EL (cell line): ENCODE measurements at regions not wholly inside any gene's neighbourhood (a gene's known extent, or its start where the extent isn't known, plus 50 kb on each side); places are given as distances from the start of the nearest gene placed in this dataset.
"Not testable (repeated sequence)": the region's sequence is repeated elsewhere in the genome, so short reads cannot be mapped to it uniquely, and the experiment has no call there.

Experiments used
- DNase-seq: peaks from one replicate; pipeline ENCODE4 v3.0.0-alpha.2; 2016

- DNase-seq: no peak
Observed at GRCh38 chr3:177464392-177465256, 267.3 kb upstream of the TBL1XR1 start.

DNA sequence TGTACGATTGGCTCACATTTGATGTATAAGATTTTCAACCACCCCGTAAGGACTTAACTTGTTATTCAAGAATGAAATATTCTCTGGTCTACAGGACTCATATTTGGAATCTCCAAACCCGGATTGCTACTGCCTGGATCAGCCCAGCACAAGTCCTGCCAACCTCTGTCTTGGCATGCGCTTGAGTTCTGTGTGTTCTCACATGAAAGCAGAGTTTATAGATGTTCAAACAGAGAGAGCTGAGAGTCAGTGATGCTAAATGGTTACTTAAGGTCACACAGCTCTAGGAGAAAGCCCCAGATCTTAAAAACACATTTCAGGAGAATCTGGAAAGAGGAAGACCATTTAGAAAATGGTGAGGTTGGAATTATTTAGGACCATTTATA is 268.0 kb upstream of the TBL1XR1 start:
- no peak for DNase-seq

DNA sequence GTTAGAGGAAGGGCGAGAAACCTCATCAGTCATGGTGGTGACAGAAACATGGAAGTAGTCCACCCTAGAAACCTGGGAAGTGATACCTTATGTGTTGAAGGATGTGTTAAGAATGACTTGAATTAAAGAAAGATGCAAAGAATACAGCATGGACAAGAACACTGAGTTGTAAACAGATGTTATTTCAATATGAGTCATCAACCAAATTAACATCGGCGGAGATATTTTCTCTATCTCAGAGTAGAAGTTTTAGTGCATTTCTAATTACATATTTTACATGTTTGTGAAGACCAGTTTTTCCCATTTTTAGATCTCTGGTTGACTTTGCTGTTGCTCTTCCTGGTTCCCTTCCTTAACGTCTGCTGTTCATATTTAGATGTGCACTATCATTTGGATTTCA is 268.8 kb upstream of the TBL1XR1 start:
- DNase-seq: no peak

DNA sequence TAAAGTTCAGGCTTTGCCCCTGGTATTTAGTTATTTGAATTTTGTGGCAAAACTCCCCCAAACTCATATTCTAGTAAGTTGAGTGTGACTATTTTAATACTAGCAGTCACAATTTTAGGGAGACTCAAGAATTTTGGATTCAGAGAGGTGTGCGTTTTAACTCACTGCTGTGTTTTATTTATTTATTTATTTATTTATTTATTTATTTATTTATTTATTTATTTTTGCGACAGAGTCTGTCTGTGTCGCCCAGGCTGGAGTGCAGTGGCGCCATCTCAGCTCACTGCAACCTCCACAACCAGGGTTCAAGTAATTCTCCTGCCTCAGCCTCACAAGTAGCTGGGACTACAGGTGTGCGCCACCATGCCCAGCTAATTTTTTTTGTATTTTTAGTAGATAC is 269.3 kb upstream of the TBL1XR1 start:
- not testable (repeated sequence) for DNase-seq

GRCh38 chr3:177467247-177467985 is 270.1 kb upstream of the TBL1XR1 start:
- DNase-seq: no peak

GRCh38 chr3:177468331-177468730 is 271.0 kb upstream of the TBL1XR1 start:
- DNase-seq: peak; percentile 97

- DNase-seq: peak; percentile 28
Observed at GRCh38 chr3:177468816-177469215, 271.5 kb upstream of the TBL1XR1 start.

GRCh38 chr3:177469216-177469615 is 271.9 kb upstream of the TBL1XR1 start:
- DNase-seq: no peak

- peak; percentile 84 for DNase-seq
Observed at GRCh38 chr3:177470197-177470941, 273.1 kb upstream of the TBL1XR1 start.

DNA sequence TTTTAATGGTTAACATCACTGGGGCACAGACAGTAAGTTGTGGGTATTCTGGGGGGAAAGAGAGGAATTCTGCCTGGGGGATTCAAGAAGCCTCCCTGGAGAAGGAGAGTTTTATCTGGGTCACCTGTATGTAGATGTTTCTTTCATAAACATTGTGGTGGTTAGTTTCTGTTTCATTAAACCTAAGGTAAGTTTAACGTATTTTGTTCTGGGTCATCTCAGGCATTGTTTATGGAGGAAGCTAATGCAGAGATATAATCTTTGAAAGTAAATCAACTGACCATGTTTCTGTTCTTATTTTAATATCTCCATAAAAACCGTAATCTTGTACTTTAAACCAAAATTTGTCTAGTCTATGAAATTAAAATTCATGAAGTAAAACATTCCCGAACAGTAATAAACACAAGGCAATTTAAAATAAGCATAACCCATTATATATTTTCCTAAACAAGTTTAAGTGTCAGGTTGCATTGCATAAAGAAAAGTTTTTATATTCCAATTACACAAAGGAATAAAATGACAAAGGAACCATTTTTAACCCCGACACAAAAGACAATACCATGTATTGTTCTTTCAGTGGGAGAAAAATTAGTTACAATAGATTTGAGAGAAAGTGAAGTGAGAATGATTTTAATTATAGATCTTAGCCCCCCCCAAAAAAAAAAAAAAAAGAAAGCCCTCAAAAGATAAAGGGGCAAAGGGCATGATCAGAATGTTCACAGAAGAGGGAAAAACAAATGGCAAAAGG is 274.6 kb upstream of the TBL1XR1 start:
- DNase-seq: no peak

DNA sequence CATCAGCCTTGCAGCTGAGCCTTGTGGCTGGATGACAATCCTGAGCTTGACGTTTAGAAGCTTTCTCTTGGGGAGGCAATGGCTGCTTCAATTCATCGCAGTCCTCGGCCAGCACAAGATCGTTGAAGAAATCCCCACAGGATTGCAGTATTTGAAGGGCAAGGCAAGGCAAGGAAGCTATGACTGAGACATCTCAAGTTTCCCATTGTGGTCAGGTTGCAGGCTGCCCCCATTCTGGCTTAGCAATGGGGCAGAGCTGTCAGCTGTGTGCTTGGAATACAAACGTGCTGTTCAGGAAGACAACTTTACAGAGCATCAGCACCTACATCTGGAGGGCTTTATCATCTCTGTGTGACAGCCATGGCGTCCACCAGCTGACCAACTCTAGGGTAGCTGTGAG is 275.9 kb upstream of the TBL1XR1 start:
- no peak for DNase-seq

GRCh38 chr3:177473903-177474302 is 276.6 kb upstream of the TBL1XR1 start:
- no peak for DNase-seq

DNA sequence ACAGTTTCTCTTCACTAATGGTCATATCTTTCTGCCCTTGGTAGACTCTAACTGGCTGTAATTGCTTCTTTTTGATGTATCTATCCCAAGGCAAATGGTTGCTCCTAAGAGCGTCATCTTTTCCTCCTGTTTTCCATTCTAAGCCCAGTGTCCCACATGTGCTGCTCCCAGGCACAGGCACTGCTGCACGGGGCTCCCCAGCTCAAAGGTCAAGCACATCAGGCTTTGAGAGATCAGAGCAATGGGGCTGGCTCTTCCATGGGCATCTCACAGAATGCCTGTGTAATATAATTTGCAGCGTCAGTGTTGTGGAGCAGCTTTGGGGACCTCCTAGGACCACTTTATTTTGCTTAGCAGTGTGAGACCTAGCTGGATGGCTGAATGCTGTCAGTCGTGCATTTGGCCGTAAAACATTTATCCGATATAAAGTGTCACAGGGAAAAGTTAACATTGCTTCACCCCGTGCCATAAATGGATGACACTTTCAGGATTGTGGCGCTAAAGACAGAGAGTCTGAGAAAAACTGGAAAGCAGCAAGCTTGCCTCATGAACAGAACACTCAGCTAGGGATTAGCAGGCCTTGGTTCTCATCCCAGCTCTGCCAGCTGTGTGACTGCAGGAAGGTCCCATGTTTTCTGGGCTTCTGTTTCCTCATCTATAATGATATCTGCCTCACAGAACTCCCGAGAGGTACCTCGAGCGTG is 277.5 kb upstream of the TBL1XR1 start:
- no peak for DNase-seq

DNA sequence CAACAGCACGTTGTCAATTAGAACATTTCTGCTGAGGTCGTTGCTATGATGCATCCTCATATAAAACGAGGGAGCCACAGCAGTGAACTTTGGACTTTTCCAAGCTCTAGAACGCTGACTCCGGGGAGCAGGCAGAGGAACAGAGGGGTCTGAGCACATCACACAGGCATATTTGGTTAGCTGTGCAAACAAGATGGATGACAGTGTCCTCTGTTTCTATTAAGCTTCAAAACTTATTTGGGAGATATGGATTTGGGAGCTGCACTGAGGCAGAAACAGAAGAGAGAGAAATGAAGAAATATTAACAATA is 278.0 kb upstream of the TBL1XR1 start:
- DNase-seq: no peak

- DNase-seq: no peak
Observed at GRCh38 chr3:177476495-177476894, 279.2 kb upstream of the TBL1XR1 start.

GRCh38 chr3:177476921-177477435 is 279.7 kb upstream of the TBL1XR1 start:
- no peak for DNase-seq

- DNase-seq: peak; percentile 98
Observed at GRCh38 chr3:177478170-177478867, 281.0 kb upstream of the TBL1XR1 start.

DNA sequence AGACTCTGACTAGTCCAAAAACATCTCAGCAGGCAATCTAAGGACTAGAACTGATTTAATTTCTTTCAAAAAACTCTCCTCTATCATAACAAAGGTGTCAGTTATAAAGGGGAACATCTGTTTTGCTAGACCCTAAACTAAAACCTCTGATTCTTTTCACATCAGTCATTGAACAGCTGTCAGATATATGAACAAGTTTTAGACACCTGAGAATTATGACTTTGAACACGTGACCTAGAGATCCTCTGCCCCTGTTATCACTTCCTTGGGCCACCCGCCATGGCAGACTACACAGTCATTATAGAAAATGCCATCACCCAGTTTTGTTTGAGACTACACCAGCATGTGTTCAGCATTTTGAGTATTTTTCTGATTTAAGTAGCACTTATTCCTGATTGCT is 282.3 kb upstream of the TBL1XR1 start:
- DNase-seq: no peak

- DNase-seq: no peak
Observed at GRCh38 chr3:177481329-177481728, 284.0 kb upstream of the TBL1XR1 start.

- DNase-seq: no peak
Observed at GRCh38 chr3:177482048-177482691, 284.9 kb upstream of the TBL1XR1 start.
